ENCODE measurements at regions not wholly inside any gene's neighbourhood (a gene's known extent, or its start where the extent isn't known, plus 50 kb on each side); places are given as distances from the start of the nearest gene placed in this dataset.

DNA sequence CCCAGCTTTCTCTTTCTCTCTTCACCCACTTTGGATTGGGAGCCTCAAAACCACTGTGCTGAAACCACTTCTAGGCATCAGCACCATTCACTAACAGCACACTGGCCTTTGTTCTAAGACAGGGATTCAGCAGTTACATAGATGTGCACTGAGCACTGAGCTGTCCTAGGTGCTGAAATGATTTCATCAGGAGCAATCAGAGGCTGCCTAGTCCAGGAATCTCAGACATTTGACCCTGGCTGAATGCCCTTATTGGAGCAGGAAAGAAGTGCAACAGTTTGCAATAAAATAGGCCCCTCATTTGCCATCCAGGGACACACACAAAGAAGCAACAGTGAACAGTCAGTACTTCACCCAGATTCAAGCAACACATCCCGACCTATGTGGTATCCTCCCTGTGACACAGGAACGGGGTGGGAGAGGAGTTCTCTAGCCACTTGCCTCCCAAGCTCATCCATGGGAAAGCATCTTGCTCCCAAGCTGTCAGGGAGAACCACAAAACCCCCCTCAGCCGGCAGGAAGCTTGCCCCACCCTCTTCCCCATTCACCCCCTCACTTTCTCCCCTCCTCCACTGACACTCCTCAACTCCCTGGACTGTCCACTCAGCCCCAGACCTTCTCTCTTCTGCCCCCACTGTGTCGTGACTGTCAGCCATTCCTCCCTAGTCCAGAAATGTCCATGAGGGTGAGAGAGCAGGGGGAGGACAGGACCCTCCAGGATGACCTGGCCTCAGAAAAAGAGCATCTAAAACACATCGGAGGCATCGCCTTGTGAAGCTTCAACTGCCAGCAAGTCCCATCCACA lies 304.4 kb downstream of the PREX1 start (continued):
- TF ChIP-seq, protein P1, sequence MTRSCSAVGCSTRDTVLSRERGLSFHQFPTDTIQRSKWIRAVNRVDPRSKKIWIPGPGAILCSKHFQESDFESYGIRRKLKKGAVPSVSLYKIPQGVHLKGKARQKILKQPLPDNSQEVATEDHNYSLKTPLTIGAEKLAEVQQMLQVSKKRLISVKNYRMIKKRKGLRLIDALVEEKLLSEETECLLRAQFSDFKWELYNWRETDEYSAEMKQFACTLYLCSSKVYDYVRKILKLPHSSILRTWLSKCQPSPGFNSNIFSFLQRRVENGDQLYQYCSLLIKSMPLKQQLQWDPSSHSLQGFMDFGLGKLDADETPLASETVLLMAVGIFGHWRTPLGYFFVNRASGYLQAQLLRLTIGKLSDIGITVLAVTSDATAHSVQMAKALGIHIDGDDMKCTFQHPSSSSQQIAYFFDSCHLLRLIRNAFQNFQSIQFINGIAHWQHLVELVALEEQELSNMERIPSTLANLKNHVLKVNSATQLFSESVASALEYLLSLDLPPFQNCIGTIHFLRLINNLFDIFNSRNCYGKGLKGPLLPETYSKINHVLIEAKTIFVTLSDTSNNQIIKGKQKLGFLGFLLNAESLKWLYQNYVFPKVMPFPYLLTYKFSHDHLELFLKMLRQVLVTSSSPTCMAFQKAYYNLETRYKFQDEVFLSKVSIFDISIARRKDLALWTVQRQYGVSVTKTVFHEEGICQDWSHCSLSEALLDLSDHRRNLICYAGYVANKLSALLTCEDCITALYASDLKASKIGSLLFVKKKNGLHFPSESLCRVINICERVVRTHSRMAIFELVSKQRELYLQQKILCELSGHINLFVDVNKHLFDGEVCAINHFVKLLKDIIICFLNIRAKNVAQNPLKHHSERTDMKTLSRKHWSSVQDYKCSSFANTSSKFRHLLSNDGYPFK (CRISPR knock-in tag; IDR thresholded peaks at IDR 0.05; ENCODE audit: borderline replicate concordance), result no peak
- TF ChIP-seq NFE2L1 (CRISPR knock-in tag; IDR thresholded peaks at IDR 0.05; ENCODE audit: borderline replicate concordance) (no peak), PCBP1 (IDR thresholded peaks at IDR 0.05; ENCODE audit: borderline replicate concordance, low read depth, low read length) (no peak), ZNF552 (CRISPR knock-in tag; IDR thresholded peaks at IDR 0.05; ENCODE audit: borderline replicate concordance) (no peak), MEIS2 (CRISPR knock-in tag; IDR thresholded peaks at IDR 0.05) (peak; percentile 94), FOXM1 (CRISPR knock-in tag; IDR thresholded peaks at IDR 0.05) (peak; percentile 76; the same call in 1 of the 2 replicates), NCOR1 (IDR thresholded peaks at IDR 0.05; ENCODE audit: borderline replicate concordance, low read length) (no peak), EHMT2 (IDR thresholded peaks at IDR 0.05; ENCODE audit: borderline replicate concordance, low read depth, low read length) (peak; percentile 99), MAFK (conservative IDR thresholded peaks at IDR 0.05 in 1 of 2, IDR thresholded peaks at IDR 0.05 in 1 of 2; ENCODE audit: low read length in 2 of 2) (peak in 1 of 2 experiments; percentile 28; a peak in 2 of 4 replicates), ZNF180 (CRISPR knock-in tag; IDR thresholded peaks at IDR 0.05; ENCODE audit: borderline replicate concordance, low read depth) (no peak), SOX5 (CRISPR knock-in tag; IDR thresholded peaks at IDR 0.05; ENCODE audit: borderline replicate concordance) (peak; percentile 75; the same call in 1 of the 2 replicates), PTBP1 (IDR thresholded peaks at IDR 0.05; ENCODE audit: low read depth, low read length, poor library complexity, severe bottlenecking) (no peak), SNRNP70 (IDR thresholded peaks at IDR 0.05; ENCODE audit: low read depth, low read length) (no peak), HOXD1 (CRISPR knock-in tag; IDR thresholded peaks at IDR 0.05) (peak; percentile 93)
- TF ChIP-seq, protein P2, sequence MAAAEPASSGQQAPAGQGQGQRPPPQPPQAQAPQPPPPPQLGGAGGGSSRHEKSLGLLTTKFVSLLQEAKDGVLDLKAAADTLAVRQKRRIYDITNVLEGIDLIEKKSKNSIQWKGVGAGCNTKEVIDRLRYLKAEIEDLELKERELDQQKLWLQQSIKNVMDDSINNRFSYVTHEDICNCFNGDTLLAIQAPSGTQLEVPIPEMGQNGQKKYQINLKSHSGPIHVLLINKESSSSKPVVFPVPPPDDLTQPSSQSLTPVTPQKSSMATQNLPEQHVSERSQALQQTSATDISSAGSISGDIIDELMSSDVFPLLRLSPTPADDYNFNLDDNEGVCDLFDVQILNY (CRISPR knock-in tag; conservative IDR thresholded peaks at IDR 0.05), result 0 out of 2 replicates have a peak, but pooled peaks have one; percentile 56
- TF ChIP-seq, protein P3, sequence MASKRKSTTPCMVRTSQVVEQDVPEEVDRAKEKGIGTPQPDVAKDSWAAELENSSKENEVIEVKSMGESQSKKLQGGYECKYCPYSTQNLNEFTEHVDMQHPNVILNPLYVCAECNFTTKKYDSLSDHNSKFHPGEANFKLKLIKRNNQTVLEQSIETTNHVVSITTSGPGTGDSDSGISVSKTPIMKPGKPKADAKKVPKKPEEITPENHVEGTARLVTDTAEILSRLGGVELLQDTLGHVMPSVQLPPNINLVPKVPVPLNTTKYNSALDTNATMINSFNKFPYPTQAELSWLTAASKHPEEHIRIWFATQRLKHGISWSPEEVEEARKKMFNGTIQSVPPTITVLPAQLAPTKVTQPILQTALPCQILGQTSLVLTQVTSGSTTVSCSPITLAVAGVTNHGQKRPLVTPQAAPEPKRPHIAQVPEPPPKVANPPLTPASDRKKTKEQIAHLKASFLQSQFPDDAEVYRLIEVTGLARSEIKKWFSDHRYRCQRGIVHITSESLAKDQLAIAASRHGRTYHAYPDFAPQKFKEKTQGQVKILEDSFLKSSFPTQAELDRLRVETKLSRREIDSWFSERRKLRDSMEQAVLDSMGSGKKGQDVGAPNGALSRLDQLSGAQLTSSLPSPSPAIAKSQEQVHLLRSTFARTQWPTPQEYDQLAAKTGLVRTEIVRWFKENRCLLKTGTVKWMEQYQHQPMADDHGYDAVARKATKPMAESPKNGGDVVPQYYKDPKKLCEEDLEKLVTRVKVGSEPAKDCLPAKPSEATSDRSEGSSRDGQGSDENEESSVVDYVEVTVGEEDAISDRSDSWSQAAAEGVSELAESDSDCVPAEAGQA (IDR thresholded peaks at IDR 0.05; ENCODE audit: low read depth), result no peak
- TF ChIP-seq, protein P3 (CRISPR knock-in tag; IDR thresholded peaks at IDR 0.05; ENCODE audit: borderline replicate concordance), result peak; percentile 94
- TF ChIP-seq, protein P4, sequence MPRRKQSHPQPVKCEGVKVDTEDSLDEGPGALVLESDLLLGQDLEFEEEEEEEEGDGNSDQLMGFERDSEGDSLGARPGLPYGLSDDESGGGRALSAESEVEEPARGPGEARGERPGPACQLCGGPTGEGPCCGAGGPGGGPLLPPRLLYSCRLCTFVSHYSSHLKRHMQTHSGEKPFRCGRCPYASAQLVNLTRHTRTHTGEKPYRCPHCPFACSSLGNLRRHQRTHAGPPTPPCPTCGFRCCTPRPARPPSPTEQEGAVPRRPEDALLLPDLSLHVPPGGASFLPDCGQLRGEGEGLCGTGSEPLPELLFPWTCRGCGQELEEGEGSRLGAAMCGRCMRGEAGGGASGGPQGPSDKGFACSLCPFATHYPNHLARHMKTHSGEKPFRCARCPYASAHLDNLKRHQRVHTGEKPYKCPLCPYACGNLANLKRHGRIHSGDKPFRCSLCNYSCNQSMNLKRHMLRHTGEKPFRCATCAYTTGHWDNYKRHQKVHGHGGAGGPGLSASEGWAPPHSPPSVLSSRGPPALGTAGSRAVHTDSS (CRISPR knock-in tag; conservative IDR thresholded peaks at IDR 0.05), result no peak
